ENCODE measurements at regions not wholly inside any gene's neighbourhood (a gene's known extent, or its start where the extent isn't known, plus 50 kb on each side); places are given as distances from the start of the nearest gene placed in this dataset.

GRCh38 chr16:86727131-86727530, 148.8 kb downstream of the FOXL1 start:
- TF ChIP-seq CTCF (IDR thresholded peaks at IDR 0.05), result no peak
- Histone ChIP-seq H3K27me3 (no peaks in the 10 kb centered on the region), H3K27ac (no peak overlapping the region), H3K4me3 (no peak overlapping the region), H3K9me3 (no peaks in the 10 kb centered on the region), H3K36me3 (peaks cover 0 to 5% (median 0%) of the 10 kb centered on the region in 3 donors), H3K4me1 (peaks cover 0 to 3% (median 0%) of the 10 kb centered on the region in 4 donors)
- DNase-seq, result no peak
- intact Hi-C loops (cut with DNase I; ENCODE audit: low total_unique reads), result no loop called here

GRCh38 chr16:86727632-86728031, 149.3 kb downstream of the FOXL1 start:
- TF ChIP-seq CTCF (IDR thresholded peaks at IDR 0.05), result no peak
- intact Hi-C loops (cut with DNase I; ENCODE audit: low total_unique reads), result no loop called here
- no peak overlapping the region for H3K27ac ChIP-seq
- peaks cover 0 to 5% (median 0%) of the 10 kb centered on the region in 3 donors for H3K36me3 ChIP-seq
- no peaks in the 10 kb centered on the region for H3K9me3 ChIP-seq
- no peak for DNase-seq
- no peak overlapping the region for H3K4me3 ChIP-seq
- H3K27me3 ChIP-seq, result no peaks in the 10 kb centered on the region
- peaks cover 0 to 3% (median 0%) of the 10 kb centered on the region in 4 donors for H3K4me1 ChIP-seq

- no peak for DNase-seq
- Histone ChIP-seq H3K4me3 (no peak overlapping the region), H3K27ac (no peak overlapping the region), H3K36me3 (peaks cover 0 to 5% (median 0%) of the 10 kb centered on the region in 3 donors), H3K27me3 (no peaks in the 10 kb centered on the region), H3K9me3 (no peaks in the 10 kb centered on the region), H3K4me1 (no peaks in the 10 kb centered on the region)
- intact Hi-C loops (cut with DNase I; ENCODE audit: low total_unique reads), result no loop called here
- no peak for TF ChIP-seq CTCF (IDR thresholded peaks at IDR 0.05)
Observed at GRCh38 chr16:86729686-86730085, 151.3 kb downstream of the FOXL1 start.

GRCh38 chr16:86730086-86730485, 151.7 kb downstream of the FOXL1 start:
- no peak for TF ChIP-seq CTCF (IDR thresholded peaks at IDR 0.05)
- intact Hi-C loops (cut with DNase I; ENCODE audit: low total_unique reads), result no loop called here
- Histone ChIP-seq H3K36me3 (peaks cover 0 to 5% (median 0%) of the 10 kb centered on the region in 3 donors), H3K4me3 (no peak overlapping the region), H3K4me1 (no peaks in the 10 kb centered on the region), H3K9me3 (no peaks in the 10 kb centered on the region), H3K27me3 (no peaks in the 10 kb centered on the region), H3K27ac (no peak overlapping the region)
- no peak for DNase-seq

GRCh38 chr16:86730597-86730996, 152.2 kb downstream of the FOXL1 start:
- H3K9me3 ChIP-seq, result no peaks in the 10 kb centered on the region
- no peak for TF ChIP-seq CTCF (IDR thresholded peaks at IDR 0.05)
- H3K27me3 ChIP-seq, result no peaks in the 10 kb centered on the region
- H3K4me3 ChIP-seq, result no peak overlapping the region
- DNase-seq, result no peak
- H3K27ac ChIP-seq, result no peak overlapping the region
- no peaks in the 10 kb centered on the region for H3K4me1 ChIP-seq
- peaks cover 0 to 5% (median 0%) of the 10 kb centered on the region in 3 donors for H3K36me3 ChIP-seq
- intact Hi-C loops (cut with DNase I; ENCODE audit: low total_unique reads), result no loop called here
